Caco-2 (cell line): ENCODE measurements at regions not wholly inside any gene's neighbourhood (a gene's known extent, or its start where the extent isn't known, plus 50 kb on each side); places are given as distances from the start of the nearest gene placed in this dataset.

ENCODE experiments used
- BruUV-seq: library from RNA; stranded (reverse); fragments of 400-500 nt; replicated peaks from 2 replicates; lab custom pipeline; 2021; lab: Mats Ljungman, UMichigan
- CTCF ChIA-PET: fragments of 300-600 bp; sonication (Branson Sonifier 250); formaldehyde crosslinking; loops from one replicate; lab custom pipeline; 2022; ENCODE audit warnings: antibody characterized with exemption; lab: Charles Lee
- POLR2A ChIA-PET: fragments of 300-600 bp; sonication (Branson Sonifier 250); formaldehyde crosslinking; loops from one replicate; lab custom pipeline; 2022; ENCODE audit warnings: antibody characterized with exemption; lab: Charles Lee
- DNase-seq, 2 experiments: peaks; one replicate each; pipeline versions ENCODE4 v3.0.0 to v3.0.0-alpha.2; 2020 to 2022
- H3K27me3 ChIP-seq: replicated peaks from 2 replicates; pipeline ENCODE4 v1.6.0; 2011; ENCODE audit warnings: low read length; ENCODE audit not compliant: control insufficient read depth, insufficient read depth
- H3K36me3 ChIP-seq: 2 replicates; pipeline ENCODE4 v1.5.1; 2011; ENCODE audit warnings: low read length; ENCODE audit not compliant: control insufficient read depth, insufficient read depth
- H3K4me1 ChIP-seq: fragments of 250-450 bp; sonication (Bioruptor Pico); 2 replicates; pipeline ENCODE4 v1.5.1; 2020; ENCODE audit warnings: mild to moderate bottlenecking
- H3K4me3 ChIP-seq: 2 replicates; pipeline ENCODE4 v1.5.1; 2011; ENCODE audit warnings: low read depth, mild to moderate bottlenecking, control low read depth, low read length
- H3K9me3 ChIP-seq: fragments of 250-450 bp; sonication (Bioruptor Pico); 2 replicates; pipeline ENCODE4 v1.5.1; 2020; ENCODE audit warnings: mild to moderate bottlenecking, moderate library complexity
- H3K27ac Mint-ChIP-seq: one replicate; pipeline ENCODE4 v1.8.0; 2022; ENCODE audit warnings: mixed read lengths; ENCODE audit not compliant: unreplicated experiment
- H3K27me3 Mint-ChIP-seq: one replicate; pipeline ENCODE4 v1.8.0; 2022; ENCODE audit warnings: mixed read lengths; ENCODE audit not compliant: insufficient read depth, unreplicated experiment
- H3K36me3 Mint-ChIP-seq: one replicate; pipeline ENCODE4 v1.8.0; 2022; ENCODE audit warnings: mild to moderate bottlenecking, mixed read lengths; ENCODE audit not compliant: insufficient read depth, unreplicated experiment
- H3K4me1 Mint-ChIP-seq: one replicate; pipeline ENCODE4 v1.8.0; 2022; ENCODE audit warnings: low read depth, mixed read lengths; ENCODE audit not compliant: unreplicated experiment
- H3K4me3 Mint-ChIP-seq: one replicate; pipeline ENCODE4 v1.8.0; 2022; ENCODE audit warnings: mild to moderate bottlenecking, moderate library complexity, mixed read lengths; ENCODE audit not compliant: unreplicated experiment
- H3K9me3 Mint-ChIP-seq: one replicate; pipeline ENCODE4 v1.8.0; 2022; ENCODE audit warnings: mixed read lengths; ENCODE audit not compliant: unreplicated experiment
- intact Hi-C: fragments of 100-400 bp; cut with micrococcal nuclease; formaldehyde crosslinking; loops from one replicate; pipeline ENCODE4 v1.10.0; 2022; ENCODE audit not compliant: unreplicated experiment
- TF ChIP-seq, protein P1 (sequence below), 2 experiments: fragments of 200-600 bp in 1 of 2; IDR thresholded peaks; 1 replicate in 1 of 2; 2 replicates in 1 of 2; pipeline versions ENCODE4 v1.5.1 to v1.8.0; 2011 to 2022; ENCODE audit warnings: antibody characterized with exemption in 1 of 2, control low read depth in 1 of 2, inconsistent platforms in 1 of 2, low read depth in 1 of 2, low read length in 1 of 2, mild to moderate bottlenecking in 1 of 2, moderate library complexity in 1 of 2; ENCODE audit not compliant: insufficient read depth in 1 of 2, severe bottlenecking in 1 of 2, unreplicated experiment in 1 of 2

DNA sequence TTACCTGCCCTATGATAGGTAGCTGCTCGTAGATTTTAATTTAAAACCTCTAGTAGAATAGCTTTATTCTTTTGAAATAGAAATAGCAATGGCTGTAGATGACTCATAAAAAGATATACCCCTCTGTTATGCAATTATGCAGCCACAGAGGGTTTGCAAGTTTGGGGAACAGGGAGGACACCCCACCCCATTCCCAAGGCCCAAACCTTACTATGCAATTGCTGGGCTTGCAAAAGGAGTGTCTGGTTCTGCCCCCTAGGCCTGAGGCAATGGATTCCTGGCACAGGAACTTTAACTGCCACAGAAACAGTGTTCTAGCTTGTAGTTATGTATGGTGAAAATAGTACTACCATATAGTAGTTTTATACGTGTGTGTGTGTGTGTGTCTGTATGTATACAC, 403.3 kb downstream of the ADAMTS20 start:
- DNase-seq = no peak
- no TSS peak for BruUV-seq
- Mint-ChIP-seq H3K27me3 (no peaks in the 10 kb centered on the region), H3K27ac (no peak overlapping the region), H3K4me1 (no peaks in the 10 kb centered on the region), H3K9me3 (no peaks in the 10 kb centered on the region), H3K4me3 (no peak overlapping the region), H3K36me3 (no peaks in the 10 kb centered on the region)
- TF ChIP-seq, protein P1, sequence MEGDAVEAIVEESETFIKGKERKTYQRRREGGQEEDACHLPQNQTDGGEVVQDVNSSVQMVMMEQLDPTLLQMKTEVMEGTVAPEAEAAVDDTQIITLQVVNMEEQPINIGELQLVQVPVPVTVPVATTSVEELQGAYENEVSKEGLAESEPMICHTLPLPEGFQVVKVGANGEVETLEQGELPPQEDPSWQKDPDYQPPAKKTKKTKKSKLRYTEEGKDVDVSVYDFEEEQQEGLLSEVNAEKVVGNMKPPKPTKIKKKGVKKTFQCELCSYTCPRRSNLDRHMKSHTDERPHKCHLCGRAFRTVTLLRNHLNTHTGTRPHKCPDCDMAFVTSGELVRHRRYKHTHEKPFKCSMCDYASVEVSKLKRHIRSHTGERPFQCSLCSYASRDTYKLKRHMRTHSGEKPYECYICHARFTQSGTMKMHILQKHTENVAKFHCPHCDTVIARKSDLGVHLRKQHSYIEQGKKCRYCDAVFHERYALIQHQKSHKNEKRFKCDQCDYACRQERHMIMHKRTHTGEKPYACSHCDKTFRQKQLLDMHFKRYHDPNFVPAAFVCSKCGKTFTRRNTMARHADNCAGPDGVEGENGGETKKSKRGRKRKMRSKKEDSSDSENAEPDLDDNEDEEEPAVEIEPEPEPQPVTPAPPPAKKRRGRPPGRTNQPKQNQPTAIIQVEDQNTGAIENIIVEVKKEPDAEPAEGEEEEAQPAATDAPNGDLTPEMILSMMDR (IDR thresholded peaks at IDR 0.05; ENCODE audit: insufficient read depth in 1 of 2, low read depth in 1 of 2, low read length in 1 of 2, severe bottlenecking in 1 of 2, unreplicated experiment in 1 of 2) = no peak
- no peaks in the 10 kb centered on the region for H3K27me3 ChIP-seq
- intact Hi-C loops = no loop called here
- no peak overlapping the region for H3K4me3 ChIP-seq
- H3K9me3 ChIP-seq = no peaks in the 10 kb centered on the region
- H3K4me1 ChIP-seq = no peaks in the 10 kb centered on the region
- H3K36me3 ChIP-seq = no peaks in the 10 kb centered on the region
- ChIA-PET CTCF (no interaction called here), POLR2A (no interaction called here)

DNA sequence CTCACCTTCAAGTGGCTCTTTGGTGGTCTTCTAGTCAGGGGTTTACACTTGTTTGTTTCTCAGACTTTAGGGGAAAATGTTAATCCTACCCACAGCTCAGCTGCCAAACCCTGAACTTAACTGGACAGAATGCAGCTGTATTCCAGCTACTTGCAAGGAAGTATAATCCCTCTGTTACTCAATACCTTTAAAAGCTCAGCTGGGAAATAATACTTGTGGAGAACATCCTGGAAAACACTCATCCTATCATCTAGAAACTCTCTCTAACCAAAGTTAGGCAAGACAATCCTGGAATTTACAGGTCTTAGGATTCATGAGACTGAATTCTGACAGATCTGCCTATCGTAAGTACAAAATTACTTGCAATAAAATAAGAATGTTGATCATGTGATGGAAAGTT, 404.1 kb downstream of the ADAMTS20 start:
- no peaks in the 10 kb centered on the region for H3K27me3 ChIP-seq
- H3K9me3 ChIP-seq = no peaks in the 10 kb centered on the region
- no peaks in the 10 kb centered on the region for H3K36me3 Mint-ChIP-seq
- H3K4me3 ChIP-seq = no peak overlapping the region
- H3K27ac Mint-ChIP-seq = no peak overlapping the region
- H3K4me3 Mint-ChIP-seq = no peak overlapping the region
- H3K4me1 Mint-ChIP-seq = no peaks in the 10 kb centered on the region
- ChIA-PET CTCF (no interaction called here), POLR2A (no interaction called here)
- intact Hi-C loops = no loop called here
- H3K36me3 ChIP-seq = no peaks in the 10 kb centered on the region
- no peaks in the 10 kb centered on the region for H3K4me1 ChIP-seq
- TF ChIP-seq, protein P1 (IDR thresholded peaks at IDR 0.05; ENCODE audit: insufficient read depth in 1 of 2, low read depth in 1 of 2, low read length in 1 of 2, severe bottlenecking in 1 of 2, unreplicated experiment in 1 of 2) = no peak
- no peak for DNase-seq
- H3K27me3 Mint-ChIP-seq = no peaks in the 10 kb centered on the region
- H3K9me3 Mint-ChIP-seq = no peaks in the 10 kb centered on the region
- BruUV-seq = no TSS peak

DNA sequence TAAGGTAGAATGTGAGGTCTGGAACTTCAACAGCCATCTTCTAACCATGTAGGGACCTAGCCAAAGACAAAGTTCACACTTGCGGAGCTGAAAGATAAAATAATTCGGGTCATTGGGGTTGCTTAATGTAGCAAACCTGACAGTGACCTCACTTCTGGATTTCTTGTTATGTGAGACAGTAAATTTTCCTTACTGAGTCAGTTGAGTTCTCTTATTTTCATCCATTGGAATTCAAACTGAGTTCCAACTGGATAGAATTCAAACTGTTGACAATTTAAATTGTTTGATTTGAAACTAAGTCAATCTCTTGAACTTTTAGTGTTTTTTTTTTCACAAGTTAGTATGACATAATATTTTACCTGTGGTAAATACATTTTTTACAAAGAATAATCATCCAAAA, 406.5 kb downstream of the ADAMTS20 start:
- DNase-seq = no peak
- Histone ChIP-seq H3K9me3 (no peaks in the 10 kb centered on the region), H3K36me3 (no peaks in the 10 kb centered on the region), H3K4me1 (no peaks in the 10 kb centered on the region), H3K4me3 (no peak overlapping the region), H3K27me3 (no peaks in the 10 kb centered on the region)
- TF ChIP-seq, protein P1 (IDR thresholded peaks at IDR 0.05; ENCODE audit: insufficient read depth in 1 of 2, low read depth in 1 of 2, low read length in 1 of 2, severe bottlenecking in 1 of 2, unreplicated experiment in 1 of 2) = no peak
- Mint-ChIP-seq H3K4me1 (no peaks in the 10 kb centered on the region), H3K27ac (no peak overlapping the region), H3K27me3 (no peaks in the 10 kb centered on the region), H3K36me3 (no peaks in the 10 kb centered on the region), H3K4me3 (no peak overlapping the region), H3K9me3 (no peaks in the 10 kb centered on the region)
- intact Hi-C loops = no loop called here
- BruUV-seq = no TSS peak
- ChIA-PET CTCF (no interaction called here), POLR2A (no interaction called here)
